MM.1S (cell line): ENCODE measurements at regions not wholly inside any gene's neighbourhood (a gene's known extent, or its start where the extent isn't known, plus 50 kb on each side); places are given as distances from the start of the nearest gene placed in this dataset.

ENCODE experiments used
- EZH2 ChIP-seq: fragments of 300-600 bp; sonication (generic); optimal IDR thresholded peaks from 2 replicates; pipeline ENCODE3; 2017; ENCODE audit warnings: low read depth, mild to moderate bottlenecking, antibody characterized with exemption, low read length, mixed read lengths
- EZH2phosphoT487 ChIP-seq: fragments of 300-600 bp; sonication (generic); IDR thresholded peaks from 2 replicates; pipeline ENCODE4 v1.6.1; 2018; ENCODE audit warnings: antibody characterized with exemption, low read length
- TF ChIP-seq, protein P1 (sequence below): fragments of 300-600 bp; sonication (generic); IDR thresholded peaks from 2 replicates; pipeline ENCODE4 v1.5.1; 2016; ENCODE audit warnings: antibody characterized with exemption, low read length, mixed read lengths

DNA sequence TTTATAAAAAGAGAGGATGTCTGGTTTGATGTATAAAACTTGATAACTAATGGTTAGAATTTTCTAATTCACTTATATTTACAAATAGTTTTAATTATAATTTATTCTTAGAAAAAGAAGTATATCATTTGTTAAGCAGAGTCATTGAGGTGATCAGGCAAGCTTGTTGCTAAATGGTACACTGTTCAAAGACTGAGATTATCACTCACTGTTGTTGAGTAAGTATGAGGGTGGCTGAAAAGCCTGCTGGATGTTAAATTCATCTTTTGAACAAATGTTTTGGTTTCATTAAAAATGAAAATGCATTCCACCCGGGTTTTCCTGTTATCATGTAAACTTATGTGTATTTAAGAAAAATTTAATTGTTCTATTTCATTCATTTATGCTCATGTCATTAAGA is 451.8 kb downstream of the ADAMTS20 start:
- TF ChIP-seq, protein P1, sequence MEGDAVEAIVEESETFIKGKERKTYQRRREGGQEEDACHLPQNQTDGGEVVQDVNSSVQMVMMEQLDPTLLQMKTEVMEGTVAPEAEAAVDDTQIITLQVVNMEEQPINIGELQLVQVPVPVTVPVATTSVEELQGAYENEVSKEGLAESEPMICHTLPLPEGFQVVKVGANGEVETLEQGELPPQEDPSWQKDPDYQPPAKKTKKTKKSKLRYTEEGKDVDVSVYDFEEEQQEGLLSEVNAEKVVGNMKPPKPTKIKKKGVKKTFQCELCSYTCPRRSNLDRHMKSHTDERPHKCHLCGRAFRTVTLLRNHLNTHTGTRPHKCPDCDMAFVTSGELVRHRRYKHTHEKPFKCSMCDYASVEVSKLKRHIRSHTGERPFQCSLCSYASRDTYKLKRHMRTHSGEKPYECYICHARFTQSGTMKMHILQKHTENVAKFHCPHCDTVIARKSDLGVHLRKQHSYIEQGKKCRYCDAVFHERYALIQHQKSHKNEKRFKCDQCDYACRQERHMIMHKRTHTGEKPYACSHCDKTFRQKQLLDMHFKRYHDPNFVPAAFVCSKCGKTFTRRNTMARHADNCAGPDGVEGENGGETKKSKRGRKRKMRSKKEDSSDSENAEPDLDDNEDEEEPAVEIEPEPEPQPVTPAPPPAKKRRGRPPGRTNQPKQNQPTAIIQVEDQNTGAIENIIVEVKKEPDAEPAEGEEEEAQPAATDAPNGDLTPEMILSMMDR: no peak
- TF ChIP-seq EZH2 (no peak), EZH2phosphoT487 (no peak)
